HCT116 (cell line): ENCODE measurements at regions not wholly inside any gene's neighbourhood (a gene's known extent, or its start where the extent isn't known, plus 50 kb on each side); places are given as distances from the start of the nearest gene placed in this dataset.

ENCODE experiments used
- ATAC-seq: fragments of 200-7000 bp; cut with Tn5 transposase; 2 replicates; pipeline ENCODE4 v1.9.1; 2020; ENCODE audit warnings: mild to moderate bottlenecking, moderate library complexity
- BruUV-seq: library from RNA; stranded (reverse); fragments of 400-500 nt; replicated peaks from 2 replicates; lab custom pipeline; 2021; lab: Mats Ljungman, UMichigan
- CTCF ChIA-PET: fragments of 300-600 bp; sonication (Branson Sonifier 250); formaldehyde crosslinking; loops from one replicate; lab custom pipeline; 2021; ENCODE audit warnings: antibody characterized with exemption; lab: Charles Lee
- POLR2A ChIA-PET: fragments of 300-600, 350-600 bp; sonication (Branson Sonifier 250); formaldehyde crosslinking; loops from one replicate; lab custom pipeline; 2021; ENCODE audit warnings: antibody characterized with exemption; lab: Charles Lee
- RAD21 ChIA-PET, 2 experiments: fragments of 300-600 bp; sonication (Branson Sonifier 250); formaldehyde crosslinking; loops; one replicate each; lab custom pipeline; 2023; ENCODE audit warnings: low total read pairs in 2 of 2; ENCODE audit not compliant: uncharacterized antibody in 2 of 2, unreplicated experiment in 2 of 2, low non-redundant PET in 1 of 2; lab: Charles Lee
- DNase-seq: peaks from one replicate; pipeline ENCODE4 v3.0.0-alpha.2; 2010; ENCODE audit warnings: low read depth, low spot score
- H2AFZ ChIP-seq: fragments of 200-600 bp; shearing (Covaris generic), sonication (generic); 2 replicates; pipeline ENCODE4 v1.6.1; 2017; ENCODE audit warnings: low read depth, mixed run types, mixed read lengths, antibody characterized with exemption, low read length; ENCODE audit not compliant: poor library complexity, severe bottlenecking
- H3K27ac ChIP-seq: 2 replicates; pipeline ENCODE4 v1.5.1; 2012; ENCODE audit warnings: low read depth, low read length
- H3K27me3 ChIP-seq: fragments of 200-600 bp; sonication (generic); 2 replicates; pipeline ENCODE4 v1.6.1; 2016; ENCODE audit warnings: mixed run types, low read length, mixed read lengths; ENCODE audit not compliant: insufficient read depth
- H3K36me3 ChIP-seq, 2 experiments: fragments of 200-500 bp in 1 of 2; fragments of 200-600 bp in 1 of 2; sonication (Bioruptor generic) in 1 of 2; sonication (generic) in 1 of 2; 2 replicates each; pipeline versions ENCODE4 v1.5.1 to v1.6.1; 2014 to 2016; ENCODE audit warnings: low read length in 2 of 2, inconsistent platforms in 1 of 2, mixed read lengths in 1 of 2, mixed run types in 1 of 2; ENCODE audit not compliant: insufficient read depth in 2 of 2, control insufficient read depth in 1 of 2
- H3K4me1 ChIP-seq, 2 experiments: fragments of 200-600 bp in 1 of 2; sonication (generic) in 1 of 2; 2 replicates each; pipeline versions ENCODE4 v1.5.1 to v1.6.1; 2012 to 2017; ENCODE audit warnings: low read length in 2 of 2, inconsistent platforms in 1 of 2, mild to moderate bottlenecking in 1 of 2, mixed read lengths in 1 of 2, mixed run types in 1 of 2, moderate library complexity in 1 of 2; ENCODE audit not compliant: insufficient read depth in 2 of 2, control insufficient read depth in 1 of 2
- H3K4me2 ChIP-seq: fragments of 200-600 bp; sonication (generic); 2 replicates; pipeline ENCODE4 v1.6.1; 2017; ENCODE audit warnings: mixed run types, low read length, mixed read lengths
- H3K4me3 ChIP-seq, 2 experiments: fragments of 200-600 bp in 1 of 2; sonication (generic) in 1 of 2; replicated peaks in 1 of 2; 2 replicates each; pipeline ENCODE4 v1.5.1; 2011 to 2016; ENCODE audit warnings: low read length in 2 of 2, control low read depth in 1 of 2, low read depth in 1 of 2, mild to moderate bottlenecking in 1 of 2, mixed read lengths in 1 of 2, mixed run types in 1 of 2
- H3K79me2 ChIP-seq: fragments of 200-600 bp; sonication (generic); 2 replicates; pipeline ENCODE4 v1.6.1; 2017; ENCODE audit warnings: mild to moderate bottlenecking, mixed run types, low read length, moderate library complexity, mixed read lengths; ENCODE audit not compliant: insufficient read depth
- H3K9ac ChIP-seq: fragments of 200-600 bp; sonication (generic); 2 replicates; pipeline ENCODE4 v1.6.1; 2016; ENCODE audit warnings: low read length, mixed read lengths
- H3K9me2 ChIP-seq: fragments of 200-600 bp; sonication (generic), shearing (Covaris generic); 2 replicates; pipeline ENCODE4 v1.6.1; 2017; ENCODE audit warnings: mixed run types, mild to moderate bottlenecking, moderate library complexity; ENCODE audit not compliant: insufficient read depth
- H3K9me3 ChIP-seq, 2 experiments: fragments of 200-500 bp in 1 of 2; fragments of 200-600 bp in 1 of 2; sonication (Bioruptor generic) in 1 of 2; sonication (generic) in 1 of 2; 2 replicates each; pipeline ENCODE4 v1.6.1; 2014 to 2017; ENCODE audit warnings: low read length in 2 of 2, mixed read lengths in 2 of 2, inconsistent platforms in 1 of 2, low read depth in 1 of 2, mild to moderate bottlenecking in 1 of 2, mixed run types in 1 of 2, moderate library complexity in 1 of 2; ENCODE audit not compliant: control insufficient read depth in 1 of 2, insufficient read depth in 1 of 2
- H4K20me1 ChIP-seq: fragments of 200-600 bp; sonication (generic), shearing (Covaris generic); 2 replicates; pipeline ENCODE4 v1.6.1; 2017; ENCODE audit warnings: mixed run types, mild to moderate bottlenecking, moderate library complexity; ENCODE audit not compliant: insufficient read depth
- CBX3 ChIP-seq: IDR thresholded peaks from 2 replicates; pipeline ENCODE4 v1.6.1; 2012; ENCODE audit warnings: low read depth
- EGR1 ChIP-seq: IDR thresholded peaks from 2 replicates; pipeline ENCODE4 v1.6.1; 2012; ENCODE audit warnings: low read depth
- ELF1 ChIP-seq: IDR thresholded peaks from 2 replicates; pipeline ENCODE4 v1.6.1; 2012; ENCODE audit warnings: low read depth, borderline replicate concordance
- EZH2phosphoT487 ChIP-seq: fragments of 200-600 bp; IDR thresholded peaks from 2 replicates; pipeline ENCODE4 v1.6.1; 2018; ENCODE audit warnings: antibody characterized with exemption, borderline replicate concordance
- JUND ChIP-seq: IDR thresholded peaks from 2 replicates; pipeline ENCODE4 v1.6.1; 2012
- MAX ChIP-seq: IDR thresholded peaks from 2 replicates; pipeline ENCODE4 v1.6.1; 2012
- POLR2A ChIP-seq: IDR thresholded peaks from 2 replicates; pipeline ENCODE4 v1.7.0; 2011; ENCODE audit warnings: borderline replicate concordance; ENCODE audit not compliant: insufficient read depth, insufficient read length; ENCODE audit errors: extremely low read depth
- RAD21 ChIP-seq: IDR thresholded peaks from 2 replicates; pipeline ENCODE4 v1.6.1; 2012; ENCODE audit warnings: low read depth, mild to moderate bottlenecking
- REST ChIP-seq: IDR thresholded peaks from 2 replicates; pipeline ENCODE4 v1.6.1; 2012; ENCODE audit warnings: low read depth
- SP1 ChIP-seq: IDR thresholded peaks from 2 replicates; pipeline ENCODE4 v1.6.1; 2012; ENCODE audit warnings: low read depth
- TCF7L2 ChIP-seq: IDR thresholded peaks from 2 replicates; pipeline ENCODE4 v1.7.0; 2011; ENCODE audit warnings: borderline replicate concordance, inconsistent platforms; ENCODE audit not compliant: insufficient read depth, insufficient read length; ENCODE audit errors: extremely low read depth
- ZBTB33 ChIP-seq: IDR thresholded peaks from 2 replicates; pipeline ENCODE4 v1.6.1; 2011; ENCODE audit warnings: mild to moderate bottlenecking, low read length, moderate library complexity; ENCODE audit not compliant: insufficient replicate concordance; ENCODE audit errors: extremely low read depth
- ZNF274 ChIP-seq: fragments of 200-500 bp; sonication (Bioruptor generic); IDR thresholded peaks from 2 replicates; pipeline ENCODE4 v1.6.1; 2014; ENCODE audit warnings: mild to moderate bottlenecking, low read depth, low read length, inconsistent platforms
- intact Hi-C: fragments of 100-400 bp; cut with micrococcal nuclease; formaldehyde crosslinking; loops from 2 replicates; pipeline ENCODE4 v1.10.0; 2022

- POLR2A ChIA-PET: no interaction called here
- H2AFZ ChIP-seq: no peak overlapping the region
- TF ChIP-seq ELF1: no peak
- no peak for TF ChIP-seq EZH2phosphoT487
- TF ChIP-seq EGR1: no peak
- no peak for TF ChIP-seq ZNF274
- no peak for TF ChIP-seq ZBTB33
- no peak for TF ChIP-seq CBX3
- TF ChIP-seq POLR2A: no peak
- TF ChIP-seq MAX: no peak
- TF ChIP-seq, all 23 proteins: peak for 0
- Histone ChIP-seq H3K27ac (no peak overlapping the region), H3K27me3 (no peaks in the 10 kb centered on the region), H3K4me1 (no peaks in the 10 kb centered on the region), H3K9ac (no peak overlapping the region), H3K4me3 (no peak overlapping the region), H3K36me3 (no peaks in the 10 kb centered on the region), H4K20me1 (no peaks in the 10 kb centered on the region), H3K9me2 (no peaks in the 10 kb centered on the region), H3K4me2 (no peak overlapping the region), H3K9me3 (peaks cover 6 to 8% of the 10 kb centered on the region in 2 experiments; a peak in 3 of 4 replicates), H3K79me2 (no peaks in the 10 kb centered on the region)
- ChIA-PET RAD21 (no interaction called here), CTCF (no interaction called here)
- no TSS peak for BruUV-seq
- intact Hi-C loops: no loop called here
- no peak for DNase-seq
- no peak for ATAC-seq
Observed at GRCh38 chr14:83384253-83384652, 1850.6 kb upstream of the SEL1L start.

- Histone ChIP-seq H3K9me2 (no peaks in the 10 kb centered on the region), H3K27me3 (no peaks in the 10 kb centered on the region), H3K9ac (no peak overlapping the region), H3K36me3 (no peaks in the 10 kb centered on the region), H3K27ac (no peak overlapping the region), H4K20me1 (no peaks in the 10 kb centered on the region), H3K9me3 (peaks cover 4 to 8% of the 10 kb centered on the region in 2 experiments; a peak in 3 of 4 replicates), H2AFZ (no peak overlapping the region), H3K4me3 (no peak overlapping the region), H3K4me2 (no peak overlapping the region), H3K4me1 (no peaks in the 10 kb centered on the region), H3K79me2 (no peaks in the 10 kb centered on the region)
- no peak for ATAC-seq
- BruUV-seq: no TSS peak
- POLR2A ChIA-PET: no interaction called here
- RAD21 ChIA-PET: no interaction called here
- intact Hi-C loops: no loop called here
- CTCF ChIA-PET: no interaction called here
- no peak for DNase-seq
- TF ChIP-seq RAD21 (no peak), EGR1 (no peak), JUND (no peak), ZNF274 (no peak), EZH2phosphoT487 (no peak), SP1 (no peak), ZBTB33 (no peak), TCF7L2 (no peak), REST (no peak)
Observed at GRCh38 chr14:83395321-83395720, 1861.7 kb upstream of the SEL1L start.
